Brain microvascular endothelial cell (primary cell): ENCODE measurements at regions not wholly inside any gene's neighbourhood (a gene's known extent, or its start where the extent isn't known, plus 50 kb on each side); places are given as distances from the start of the nearest gene placed in this dataset.

Source experiments
- DNase-seq: peaks from one replicate; pipeline ENCODE4 v3.0.0-alpha.2; 2020
- H3K27ac ChIP-seq: fragments of 250-450 bp; sonication (Bioruptor Pico); 2 replicates; pipeline ENCODE4 v1.5.1; 2020; ENCODE audit warnings: mild to moderate bottlenecking, moderate library complexity
- H3K27me3 ChIP-seq: fragments of 250-450 bp; sonication (Bioruptor Pico); replicated peaks from 2 replicates; pipeline ENCODE4 v1.5.1; 2020; ENCODE audit warnings: mild to moderate bottlenecking
- H3K36me3 ChIP-seq: fragments of 250-450 bp; sonication (Bioruptor Pico); replicated peaks from 2 replicates; pipeline ENCODE4 v1.5.1; 2020; ENCODE audit warnings: mild to moderate bottlenecking
- H3K4me3 ChIP-seq: 2 replicates; pipeline ENCODE4 v1.5.1; 2011; ENCODE audit warnings: low read depth, mild to moderate bottlenecking, control low read depth, low read length, moderate library complexity
- in situ Hi-C: cut with HindIII; loops from 2 replicates; pipeline ENCODE4 v1.10.0; 2017; ENCODE audit warnings: low sequenced_read_pairs, low pct_ligation_motif_present
- TF ChIP-seq, protein P1 (sequence below): IDR thresholded peaks from 2 replicates; pipeline ENCODE4 v1.5.1; 2011; ENCODE audit warnings: low read depth, mild to moderate bottlenecking, moderate library complexity, low read length, control low read depth, inconsistent platforms; ENCODE audit errors: missing control alignments

DNA sequence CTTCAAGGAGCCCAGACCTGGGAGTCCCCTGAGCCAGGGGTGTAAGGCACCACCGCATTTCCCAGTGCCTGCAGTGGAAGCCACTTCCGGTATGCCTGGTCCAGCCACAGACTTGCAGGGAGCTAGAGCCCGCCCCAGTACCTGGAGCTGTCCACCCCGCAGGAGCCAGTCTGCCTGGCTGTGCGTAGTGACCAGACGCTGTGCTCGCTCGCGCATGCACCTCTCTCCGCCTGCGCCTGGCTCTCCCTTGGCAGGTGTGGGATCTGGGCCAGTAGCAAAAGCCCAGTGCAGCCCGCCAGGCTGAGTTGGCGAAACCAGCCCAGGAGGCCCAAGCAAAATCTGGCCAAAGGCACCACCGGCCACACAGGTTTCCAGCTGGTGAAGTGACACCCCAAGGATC is 973.7 kb upstream of the AGA start:
- in situ Hi-C loops: no loop called here
- Histone ChIP-seq H3K27ac (no peak overlapping the region), H3K4me3 (no peak overlapping the region), H3K27me3 (no peaks in the 10 kb centered on the region), H3K36me3 (no peaks in the 10 kb centered on the region)
- TF ChIP-seq, protein P1, sequence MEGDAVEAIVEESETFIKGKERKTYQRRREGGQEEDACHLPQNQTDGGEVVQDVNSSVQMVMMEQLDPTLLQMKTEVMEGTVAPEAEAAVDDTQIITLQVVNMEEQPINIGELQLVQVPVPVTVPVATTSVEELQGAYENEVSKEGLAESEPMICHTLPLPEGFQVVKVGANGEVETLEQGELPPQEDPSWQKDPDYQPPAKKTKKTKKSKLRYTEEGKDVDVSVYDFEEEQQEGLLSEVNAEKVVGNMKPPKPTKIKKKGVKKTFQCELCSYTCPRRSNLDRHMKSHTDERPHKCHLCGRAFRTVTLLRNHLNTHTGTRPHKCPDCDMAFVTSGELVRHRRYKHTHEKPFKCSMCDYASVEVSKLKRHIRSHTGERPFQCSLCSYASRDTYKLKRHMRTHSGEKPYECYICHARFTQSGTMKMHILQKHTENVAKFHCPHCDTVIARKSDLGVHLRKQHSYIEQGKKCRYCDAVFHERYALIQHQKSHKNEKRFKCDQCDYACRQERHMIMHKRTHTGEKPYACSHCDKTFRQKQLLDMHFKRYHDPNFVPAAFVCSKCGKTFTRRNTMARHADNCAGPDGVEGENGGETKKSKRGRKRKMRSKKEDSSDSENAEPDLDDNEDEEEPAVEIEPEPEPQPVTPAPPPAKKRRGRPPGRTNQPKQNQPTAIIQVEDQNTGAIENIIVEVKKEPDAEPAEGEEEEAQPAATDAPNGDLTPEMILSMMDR: no peak
- no peak for DNase-seq

DNA sequence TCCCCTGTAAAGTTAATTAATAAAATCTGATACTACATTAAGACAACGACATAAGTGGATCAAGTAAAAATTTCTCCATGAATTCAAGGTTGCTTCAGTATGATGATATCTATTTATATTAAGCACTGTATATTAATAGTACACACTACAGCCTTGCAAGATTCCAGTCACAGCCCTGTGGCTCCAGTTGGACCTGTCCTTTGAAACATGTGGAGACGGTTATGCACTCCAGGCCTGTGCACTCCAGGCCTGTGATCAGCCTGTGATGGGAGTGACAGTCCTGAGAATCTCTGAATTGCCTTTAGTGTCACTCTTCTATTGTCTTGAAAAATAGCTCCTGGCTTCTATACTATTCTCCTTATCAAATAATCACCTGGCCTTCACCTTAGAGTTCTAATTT is 981.1 kb upstream of the AGA start:
- Histone ChIP-seq H3K27ac (no peak overlapping the region), H3K4me3 (no peak overlapping the region), H3K27me3 (no peaks in the 10 kb centered on the region), H3K36me3 (no peaks in the 10 kb centered on the region)
- no peak for DNase-seq
- in situ Hi-C loops: no loop called here
- TF ChIP-seq, protein P1: no peak

DNA sequence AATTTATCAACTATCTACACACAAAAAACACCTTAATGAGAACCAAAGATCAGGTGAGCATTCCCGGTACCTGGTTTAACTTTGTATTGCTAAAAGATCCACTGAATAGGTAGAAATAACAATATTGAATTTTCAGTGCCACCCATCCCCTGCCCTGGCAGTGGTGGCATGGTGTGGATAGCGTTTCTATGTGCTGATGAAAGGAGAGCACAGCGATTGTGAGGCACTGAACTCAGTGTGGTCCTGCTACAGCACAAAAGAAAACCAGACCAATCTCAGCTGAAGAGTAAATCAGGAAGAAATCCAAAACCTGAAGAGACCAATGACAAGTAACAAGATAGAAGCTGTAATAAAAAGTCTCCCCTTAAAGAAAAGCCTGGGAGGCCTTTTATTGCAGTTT is 984.6 kb upstream of the AGA start:
- Histone ChIP-seq H3K27me3 (no peaks in the 10 kb centered on the region), H3K27ac (no peak overlapping the region), H3K4me3 (no peak overlapping the region), H3K36me3 (no peaks in the 10 kb centered on the region)
- TF ChIP-seq, protein P1: no peak
- in situ Hi-C loops: no loop called here
- DNase-seq: no peak

DNA sequence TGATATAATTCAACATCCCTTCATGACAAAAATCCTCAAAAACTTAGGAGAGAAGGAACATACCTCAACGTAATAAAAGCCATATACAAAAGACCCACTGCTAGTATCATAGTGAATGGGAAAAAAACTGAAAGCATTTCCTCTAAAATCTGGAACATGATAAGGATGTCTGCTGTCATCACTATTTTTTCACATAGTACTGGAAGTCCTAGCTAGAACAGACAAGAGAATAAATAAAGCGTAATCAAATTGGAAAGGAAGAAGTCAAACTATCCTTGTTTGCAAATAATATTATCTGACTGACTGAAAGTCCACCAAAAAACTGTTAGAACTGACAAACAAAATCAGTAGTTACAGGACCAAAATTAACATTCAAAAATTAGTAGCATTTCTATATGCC is 985.4 kb upstream of the AGA start:
- Histone ChIP-seq H3K27me3 (no peaks in the 10 kb centered on the region), H3K4me3 (no peak overlapping the region), H3K36me3 (no peaks in the 10 kb centered on the region), H3K27ac (no peak overlapping the region)
- in situ Hi-C loops: no loop called here
- DNase-seq: no peak
- TF ChIP-seq, protein P1: no peak

DNA sequence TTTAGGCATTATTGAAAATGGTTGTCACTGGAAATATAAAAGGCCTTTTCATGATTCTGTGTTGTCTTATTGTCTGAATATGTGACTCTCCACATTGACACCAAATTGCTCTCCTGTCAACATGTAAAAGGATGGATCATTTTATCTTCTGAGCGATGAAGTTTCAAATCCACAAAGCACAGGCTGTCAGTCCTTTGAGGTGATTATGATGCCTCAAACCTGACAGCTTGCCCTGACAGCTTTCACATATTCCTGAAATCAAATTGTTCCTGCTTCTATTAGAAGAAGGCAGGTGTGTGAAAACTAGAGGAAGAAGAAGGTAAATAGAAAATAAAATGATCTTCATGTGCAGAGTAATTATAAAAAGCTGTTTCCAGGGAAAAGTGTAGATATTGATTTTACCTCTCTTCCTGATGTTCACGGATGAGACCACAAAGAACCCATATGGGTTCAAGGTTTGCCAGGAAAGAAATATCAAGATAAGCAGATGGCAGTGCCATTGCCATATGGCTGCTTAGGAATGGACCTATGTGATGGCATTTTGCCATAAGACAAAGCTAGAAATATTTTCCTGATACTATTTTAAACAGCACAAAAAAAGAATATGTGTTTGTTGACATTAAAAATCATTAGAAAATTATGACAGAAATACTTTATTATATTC is 1006.3 kb upstream of the AGA start:
- no peaks in the 10 kb centered on the region for H3K27me3 ChIP-seq

More for the DNA sequence above, 1006.3 kb upstream of the AGA start:
- Histone ChIP-seq H3K27ac (no peak overlapping the region), H3K36me3 (no peaks in the 10 kb centered on the region), H3K4me3 (no peak overlapping the region)
- in situ Hi-C loops: no loop called here
- TF ChIP-seq, protein P1: no peak
- no peak for DNase-seq
